ENCODE measurements at regions not wholly inside any gene's neighbourhood (a gene's known extent, or its start where the extent isn't known, plus 50 kb on each side); places are given as distances from the start of the nearest gene placed in this dataset.

DNA sequence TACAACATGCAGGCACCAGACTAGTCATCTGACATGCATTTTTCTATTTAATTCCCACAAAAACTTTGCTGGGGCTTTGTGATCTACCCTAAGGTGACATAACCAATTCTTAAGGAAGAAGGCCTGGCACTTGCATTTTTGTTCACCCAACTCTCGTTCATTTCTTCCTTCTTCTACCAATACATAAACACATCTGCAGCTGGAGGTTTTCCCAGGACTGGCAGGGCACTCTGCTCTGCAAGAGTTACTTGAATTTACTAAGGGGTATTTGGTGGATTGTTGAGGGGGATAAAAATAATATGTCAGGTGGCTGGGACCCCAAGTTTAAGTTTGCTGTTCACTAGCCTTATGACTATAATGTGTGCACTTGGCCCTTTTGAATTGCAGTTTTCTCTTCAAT, 111.4 kb upstream of the TRIB2 start:
- no peak overlapping the region for H3K4me3 Mint-ChIP-seq

DNA sequence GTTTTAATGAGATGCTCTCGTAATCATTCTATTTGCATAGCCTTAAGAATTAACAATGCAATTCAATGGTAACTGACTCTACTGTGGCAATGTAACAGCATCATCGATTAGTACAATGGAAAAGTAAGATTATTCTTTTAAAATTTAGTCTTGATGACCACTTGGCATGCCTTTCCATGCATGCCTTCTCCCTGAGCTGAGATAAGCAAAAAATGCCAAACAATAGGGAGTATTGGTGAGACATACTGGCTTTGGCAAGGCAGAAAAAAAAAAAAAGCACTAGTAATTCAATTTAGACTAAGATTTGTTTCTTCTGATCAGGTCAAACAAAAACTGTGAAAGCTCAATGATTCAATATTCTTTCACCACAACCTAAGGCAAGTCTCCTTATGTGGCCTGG, 110.8 kb upstream of the TRIB2 start:
- Mint-ChIP-seq H3K9me3 (peaks cover 0 to 15% (median 3%) of the 10 kb centered on the region in 11 donors), H3K36me3 (peaks cover 0 to 9% (median 5%) of the 10 kb centered on the region in 5 donors), H3K27ac (no peak overlapping the region), H3K27me3 (peaks cover 0 to 18% (median 0%) of the 10 kb centered on the region in 5 donors), H3K4me3 (no peak overlapping the region), H3K4me1 (peaks cover 7 to 37% (median 26%) of the 10 kb centered on the region in 7 donors)
- DNase-seq (no peak), ATAC-seq (no peak)
- Histone ChIP-seq H3K36me3 (ENCODE audit: control insufficient read depth in 2 of 3, insufficient read depth in 3 of 3, low read length in 3 of 3) (no peaks in the 10 kb centered on the region), H3K27me3 (ENCODE audit: control insufficient read depth in 2 of 2, insufficient read depth in 2 of 2, low read length in 2 of 2) (no peaks in the 10 kb centered on the region), H3K4me3 (ENCODE audit: low read length) (no peak overlapping the region), H3K9me3 (ENCODE audit: control insufficient read depth in 2 of 3, low read length in 3 of 3) (no peaks in the 10 kb centered on the region), H3K27ac (ENCODE audit: low read depth, low read length) (no peak overlapping the region), H3K4me1 (ENCODE audit: control insufficient read depth in 2 of 2, insufficient read depth in 2 of 2, low read length in 2 of 2) (peaks cover 0 to 10% of the 10 kb centered on the region in 2 donors)
- intact Hi-C loops (cut with micrococcal nuclease) = loop anchor here in 1 of 2 donors (1.0 to 5.0 kb wide), 4 partner anchors 17 to 743 kb away; no protein-coding TSS in a partner anchor
- ChIA-PET CTCF (interaction anchor here (1.9 kb wide), 1 partner anchor 110 kb away, joined by 6 read pairs; the partner anchor contains the start of gene TRIB2), POLR2A (no interaction called here)

More for the DNA sequence above, 111.4 kb upstream of the TRIB2 start:
- peaks cover 0 to 9% (median 4%) of the 10 kb centered on the region in 5 donors for H3K36me3 Mint-ChIP-seq
- ATAC-seq = no peak
- no peaks in the 10 kb centered on the region for H3K36me3 ChIP-seq (ENCODE audit: control insufficient read depth in 2 of 3, insufficient read depth in 3 of 3, low read length in 3 of 3)
- CTCF ChIA-PET = interaction anchor here (1.9 kb wide), 1 partner anchor 111 kb away, joined by 6 read pairs; the partner anchor contains the start of gene TRIB2
- H3K27ac Mint-ChIP-seq = no peak overlapping the region
- H3K27me3 Mint-ChIP-seq = peaks cover 0 to 19% (median 0%) of the 10 kb centered on the region in 5 donors
- no peak overlapping the region for H3K4me3 ChIP-seq (ENCODE audit: low read length)
- H3K4me1 ChIP-seq (ENCODE audit: control insufficient read depth in 2 of 2, insufficient read depth in 2 of 2, low read length in 2 of 2) = peaks cover 0 to 10% of the 10 kb centered on the region in 2 donors
- peaks cover 0 to 10% (median 3%) of the 10 kb centered on the region in 11 donors for H3K9me3 Mint-ChIP-seq
- POLR2A ChIA-PET = interaction anchor here (0.9 kb wide), 1 partner anchor 17 kb away, joined by 3 read pairs; no protein-coding TSS in a partner anchor
- DNase-seq = no peak
- no peak overlapping the region for H3K27ac ChIP-seq (ENCODE audit: low read depth, low read length)
- no peaks in the 10 kb centered on the region for H3K27me3 ChIP-seq (ENCODE audit: control insufficient read depth in 2 of 2, insufficient read depth in 2 of 2, low read length in 2 of 2)
- intact Hi-C loops (cut with micrococcal nuclease) = loop anchor here in 1 of 2 donors (5.0 kb wide), 1 partner anchor 173 kb away; no protein-coding TSS in a partner anchor
- no peaks in the 10 kb centered on the region for H3K9me3 ChIP-seq (ENCODE audit: control insufficient read depth in 2 of 3, low read length in 3 of 3)
- peaks cover 7 to 37% (median 26%) of the 10 kb centered on the region in 7 donors for H3K4me1 Mint-ChIP-seq

GRCh38 chr2:12606472-12607000, 110.2 kb upstream of the TRIB2 start:
- no peaks in the 10 kb centered on the region for H3K27me3 ChIP-seq (ENCODE audit: control insufficient read depth in 2 of 2, insufficient read depth in 2 of 2, low read length in 2 of 2)

GRCh38 chr2:12607971-12608370, 108.8 kb upstream of the TRIB2 start:
- ATAC-seq = no peak
- POLR2A ChIA-PET = no interaction called here

More at GRCh38 chr2:12606472-12607000, 110.2 kb upstream of the TRIB2 start:
- H3K27ac Mint-ChIP-seq = no peak overlapping the region
- H3K4me1 Mint-ChIP-seq = peaks cover 7 to 37% (median 25%) of the 10 kb centered on the region in 7 donors
- no peak overlapping the region for H3K27ac ChIP-seq (ENCODE audit: low read depth, low read length)
- H3K9me3 Mint-ChIP-seq = peaks cover 0 to 15% (median 3%) of the 10 kb centered on the region in 11 donors
- no peak overlapping the region for H3K4me3 Mint-ChIP-seq
- peaks cover 0 to 9% (median 5%) of the 10 kb centered on the region in 5 donors for H3K36me3 Mint-ChIP-seq
- DNase-seq = peak in 3 of 9 donors; percentile 3 to 26 (median 12)
- H3K4me3 ChIP-seq (ENCODE audit: low read length) = no peak overlapping the region
- H3K4me1 ChIP-seq (ENCODE audit: control insufficient read depth in 2 of 2, insufficient read depth in 2 of 2, low read length in 2 of 2) = peaks cover 0 to 10% of the 10 kb centered on the region in 2 donors
- no peaks in the 10 kb centered on the region for H3K36me3 ChIP-seq (ENCODE audit: control insufficient read depth in 2 of 3, insufficient read depth in 3 of 3, low read length in 3 of 3)
- intact Hi-C loops (cut with micrococcal nuclease) = loop anchor here in 1 of 2 donors (1.0 to 5.0 kb wide), 4 partner anchors 18 to 744 kb away; no protein-coding TSS in a partner anchor
- no peak for ATAC-seq
- no peaks in the 10 kb centered on the region for H3K9me3 ChIP-seq (ENCODE audit: control insufficient read depth in 2 of 3, low read length in 3 of 3)
- CTCF ChIA-PET = interaction anchor here (0.7 to 1.9 kb wide), 3 partner anchors 16 to 481 kb away, joined by 3 to 6 read pairs (median 3); partner anchors contain the start of gene TRIB2
- peaks cover 0 to 16% (median 0%) of the 10 kb centered on the region in 5 donors for H3K27me3 Mint-ChIP-seq
- POLR2A ChIA-PET = interaction anchor here (0.6 kb wide), 2 partner anchors 15 to 226 kb away, joined by 3 read pairs; no protein-coding TSS in a partner anchor

GRCh38 chr2:12610314-12610713, 106.4 kb upstream of the TRIB2 start:
- Histone ChIP-seq H3K27ac (ENCODE audit: low read depth, low read length) (no peak overlapping the region), H3K4me3 (ENCODE audit: low read length) (no peak overlapping the region), H3K4me1 (ENCODE audit: control insufficient read depth in 2 of 2, insufficient read depth in 2 of 2, low read length in 2 of 2) (peaks cover 0 to 10% of the 10 kb centered on the region in 2 donors), H3K27me3 (ENCODE audit: control insufficient read depth in 2 of 2, insufficient read depth in 2 of 2, low read length in 2 of 2) (no peaks in the 10 kb centered on the region), H3K9me3 (ENCODE audit: control insufficient read depth in 2 of 3, low read length in 3 of 3) (no peaks in the 10 kb centered on the region), H3K36me3 (ENCODE audit: control insufficient read depth in 2 of 3, insufficient read depth in 3 of 3, low read length in 3 of 3) (no peaks in the 10 kb centered on the region)
- Mint-ChIP-seq H3K4me3 (no peak overlapping the region), H3K27ac (no peak overlapping the region), H3K9me3 (peaks cover 0 to 11% (median 3%) of the 10 kb centered on the region in 11 donors), H3K36me3 (peaks cover 0 to 7% (median 0%) of the 10 kb centered on the region in 5 donors), H3K27me3 (peaks cover 0 to 3% (median 0%) of the 10 kb centered on the region in 5 donors), H3K4me1 (peaks cover 4 to 30% (median 21%) of the 10 kb centered on the region in 7 donors)
- no peak for DNase-seq
- CTCF ChIA-PET = no interaction called here
- intact Hi-C loops (cut with micrococcal nuclease) = no loop called here
- no peak for ATAC-seq
- POLR2A ChIA-PET = no interaction called here

More at GRCh38 chr2:12607971-12608370, 108.8 kb upstream of the TRIB2 start:
- Histone ChIP-seq H3K27ac (ENCODE audit: low read depth, low read length) (no peak overlapping the region), H3K4me1 (ENCODE audit: control insufficient read depth in 2 of 2, insufficient read depth in 2 of 2, low read length in 2 of 2) (peaks cover 0 to 10% of the 10 kb centered on the region in 2 donors), H3K36me3 (ENCODE audit: control insufficient read depth in 2 of 3, insufficient read depth in 3 of 3, low read length in 3 of 3) (no peaks in the 10 kb centered on the region), H3K27me3 (ENCODE audit: control insufficient read depth in 2 of 2, insufficient read depth in 2 of 2, low read length in 2 of 2) (no peaks in the 10 kb centered on the region), H3K9me3 (ENCODE audit: control insufficient read depth in 2 of 3, low read length in 3 of 3) (no peaks in the 10 kb centered on the region), H3K4me3 (ENCODE audit: low read length) (no peak overlapping the region)
- Mint-ChIP-seq H3K9me3 (peaks cover 0 to 15% (median 3%) of the 10 kb centered on the region in 11 donors), H3K4me3 (no peak overlapping the region), H3K4me1 (peaks cover 7 to 37% (median 26%) of the 10 kb centered on the region in 7 donors), H3K36me3 (peaks cover 0 to 9% (median 0%) of the 10 kb centered on the region in 5 donors), H3K27me3 (peaks cover 0 to 10% (median 0%) of the 10 kb centered on the region in 5 donors), H3K27ac (no peak overlapping the region)
- intact Hi-C loops (cut with micrococcal nuclease) = loop anchor here in 1 of 2 donors (2.0 to 5.0 kb wide), 3 partner anchors 19 to 745 kb away; no protein-coding TSS in a partner anchor
- CTCF ChIA-PET = no interaction called here
- DNase-seq = no peak

- ChIA-PET CTCF (interaction anchor here (1.2 kb wide), 1 partner anchor 26 kb away, joined by 3 read pairs; no protein-coding TSS in a partner anchor), POLR2A (interaction anchor here (1.4 kb wide), 1 partner anchor 104 kb away, joined by 4 read pairs; the partner anchor contains the start of gene TRIB2)
- ATAC-seq (no peak), DNase-seq (no peak)
- Mint-ChIP-seq H3K27ac (peak overlapping the region in 1 of 9 donors; percentile 84), H3K36me3 (peaks cover 0 to 8% (median 0%) of the 10 kb centered on the region in 5 donors), H3K4me1 (peaks cover 4 to 21% (median 12%) of the 10 kb centered on the region in 7 donors), H3K27me3 (peaks cover 0 to 3% (median 0%) of the 10 kb centered on the region in 5 donors), H3K4me3 (no peak overlapping the region), H3K9me3 (peaks cover 0 to 11% (median 3%) of the 10 kb centered on the region in 11 donors)
- no peak overlapping the region for H3K27ac ChIP-seq (ENCODE audit: low read depth, low read length)
- H3K4me3 ChIP-seq (ENCODE audit: low read length) = no peak overlapping the region
- no peaks in the 10 kb centered on the region for H3K4me1 ChIP-seq (ENCODE audit: control insufficient read depth in 2 of 2, insufficient read depth in 2 of 2, low read length in 2 of 2)
- intact Hi-C loops (cut with micrococcal nuclease) = no loop called here
- no peaks in the 10 kb centered on the region for H3K36me3 ChIP-seq (ENCODE audit: control insufficient read depth in 2 of 3, insufficient read depth in 3 of 3, low read length in 3 of 3)
- H3K27me3 ChIP-seq (ENCODE audit: control insufficient read depth in 2 of 2, insufficient read depth in 2 of 2, low read length in 2 of 2) = no peaks in the 10 kb centered on the region
- H3K9me3 ChIP-seq (ENCODE audit: control insufficient read depth in 2 of 3, low read length in 3 of 3) = no peaks in the 10 kb centered on the region
Observed at GRCh38 chr2:12612168-12612567, 104.6 kb upstream of the TRIB2 start.

Measured in naive thymus-derived CD4-positive, alpha-beta T cell (primary cell).